ENCODE measurements at regions not wholly inside any gene's neighbourhood (a gene's known extent, or its start where the extent isn't known, plus 50 kb on each side); places are given as distances from the start of the nearest gene placed in this dataset.
A peak's percentile ranks its signal among the peaks of the same experiment; 100 is the strongest.

DNA sequence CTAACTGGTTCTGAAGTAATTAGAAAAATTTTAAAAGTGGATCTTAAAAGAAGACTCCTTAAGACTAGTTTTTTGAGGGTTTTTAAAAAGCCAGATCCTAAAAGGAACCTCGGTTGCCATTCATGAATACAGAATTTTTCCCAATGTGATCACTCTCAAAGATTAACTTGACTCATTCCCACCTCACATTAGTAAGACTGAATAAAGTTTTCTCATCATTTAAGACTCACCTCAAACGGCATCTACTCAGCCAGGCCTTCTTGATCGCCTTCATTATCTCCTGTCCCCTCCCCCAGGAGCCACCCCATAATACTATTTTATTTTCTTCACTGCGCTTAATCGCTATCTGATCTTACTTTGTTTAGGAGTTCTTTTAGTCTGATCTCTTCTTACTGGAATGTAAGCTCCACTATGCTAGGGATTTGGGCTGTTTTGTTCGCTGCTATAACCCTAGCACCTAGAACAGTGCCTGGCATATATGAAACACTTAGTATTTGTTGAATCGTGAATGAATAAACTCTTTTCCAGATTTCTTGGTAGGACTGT lies 55.9 kb upstream of the PCGF5 start:
- H3F3A ChIP-seq (ENCODE audit: low read depth) = no peaks in the 10 kb centered on the region
- no peaks in the 10 kb centered on the region for H3K9me3 ChIP-seq (ENCODE audit: insufficient read depth, low read depth, low read length)
- no peak for TF ChIP-seq EZH2phosphoT487 (IDR thresholded peaks at IDR 0.05; ENCODE audit: borderline replicate concordance)
- TF ChIP-seq, protein P1, sequence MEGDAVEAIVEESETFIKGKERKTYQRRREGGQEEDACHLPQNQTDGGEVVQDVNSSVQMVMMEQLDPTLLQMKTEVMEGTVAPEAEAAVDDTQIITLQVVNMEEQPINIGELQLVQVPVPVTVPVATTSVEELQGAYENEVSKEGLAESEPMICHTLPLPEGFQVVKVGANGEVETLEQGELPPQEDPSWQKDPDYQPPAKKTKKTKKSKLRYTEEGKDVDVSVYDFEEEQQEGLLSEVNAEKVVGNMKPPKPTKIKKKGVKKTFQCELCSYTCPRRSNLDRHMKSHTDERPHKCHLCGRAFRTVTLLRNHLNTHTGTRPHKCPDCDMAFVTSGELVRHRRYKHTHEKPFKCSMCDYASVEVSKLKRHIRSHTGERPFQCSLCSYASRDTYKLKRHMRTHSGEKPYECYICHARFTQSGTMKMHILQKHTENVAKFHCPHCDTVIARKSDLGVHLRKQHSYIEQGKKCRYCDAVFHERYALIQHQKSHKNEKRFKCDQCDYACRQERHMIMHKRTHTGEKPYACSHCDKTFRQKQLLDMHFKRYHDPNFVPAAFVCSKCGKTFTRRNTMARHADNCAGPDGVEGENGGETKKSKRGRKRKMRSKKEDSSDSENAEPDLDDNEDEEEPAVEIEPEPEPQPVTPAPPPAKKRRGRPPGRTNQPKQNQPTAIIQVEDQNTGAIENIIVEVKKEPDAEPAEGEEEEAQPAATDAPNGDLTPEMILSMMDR (conservative IDR thresholded peaks at IDR 0.05; ENCODE audit: low read length) = no peak
- H3K4me3 ChIP-seq (ENCODE audit: low read length, poor library complexity, severe bottlenecking) = peak overlapping the region; percentile 82
- peaks cover 6% of the 10 kb centered on the region for H4K20me1 ChIP-seq (ENCODE audit: insufficient read depth, low read length, poor library complexity, severe bottlenecking)
- H2AFZ ChIP-seq (ENCODE audit: low read length) = no peak overlapping the region
- H3K9me2 ChIP-seq (replicated peaks; ENCODE audit: low read depth, low read length) = no peaks in the 10 kb centered on the region
- no peak overlapping the region for H3K9ac ChIP-seq (ENCODE audit: low read depth, low read length, poor library complexity, severe bottlenecking)
- peaks cover 12% of the 10 kb centered on the region; the same call in 1 of the 2 replicates for H3K79me2 ChIP-seq (ENCODE audit: insufficient read depth, low read length)
- no peaks in the 10 kb centered on the region for H3K36me3 ChIP-seq (ENCODE audit: insufficient read depth, low read length)
- no peaks in the 10 kb centered on the region for H3K27me3 ChIP-seq (ENCODE audit: insufficient read depth, low read length, poor library complexity, severe bottlenecking)
- H3K4me1 ChIP-seq (ENCODE audit: insufficient read depth, low read length, poor library complexity, severe bottlenecking) = peaks cover 14% of the 10 kb centered on the region
- peak overlapping the region; percentile 89 for H3K4me2 ChIP-seq (ENCODE audit: low read depth, low read length, poor library complexity, severe bottlenecking)

DNA sequence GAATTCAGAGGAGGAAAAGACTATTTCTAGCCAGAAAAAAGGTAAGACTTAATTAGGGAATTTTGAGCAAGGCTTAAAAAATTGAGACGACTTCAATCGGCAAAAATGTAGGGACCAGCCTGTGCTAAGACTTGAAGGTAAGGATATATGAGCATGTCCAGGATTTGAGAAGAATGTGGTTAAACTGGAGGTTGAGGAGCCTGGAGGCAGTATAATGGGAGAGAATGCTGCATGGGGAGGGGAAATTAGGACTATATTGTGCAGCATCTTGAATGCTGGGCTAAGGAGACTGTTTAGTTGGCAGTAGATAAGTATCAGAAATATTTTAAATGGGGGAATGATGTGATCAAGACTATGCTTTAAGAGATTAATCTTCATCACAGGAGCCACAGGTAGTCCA lies 53.1 kb upstream of the PCGF5 start:
- peaks cover 6% of the 10 kb centered on the region; the same call in 1 of the 2 replicates for H3K79me2 ChIP-seq (ENCODE audit: insufficient read depth, low read length)
- H3K4me3 ChIP-seq (ENCODE audit: low read length, poor library complexity, severe bottlenecking) = no peak overlapping the region
- no peak overlapping the region for H3K4me2 ChIP-seq (ENCODE audit: low read depth, low read length, poor library complexity, severe bottlenecking)
- no peaks in the 10 kb centered on the region for H3F3A ChIP-seq (ENCODE audit: low read depth)
- no peak overlapping the region for H3K9ac ChIP-seq (ENCODE audit: low read depth, low read length, poor library complexity, severe bottlenecking)
- no peaks in the 10 kb centered on the region for H3K36me3 ChIP-seq (ENCODE audit: insufficient read depth, low read length)
- H3K4me1 ChIP-seq (ENCODE audit: insufficient read depth, low read length, poor library complexity, severe bottlenecking) = peaks cover 8% of the 10 kb centered on the region
- TF ChIP-seq, protein P1 (conservative IDR thresholded peaks at IDR 0.05; ENCODE audit: low read length) = no peak
- TF ChIP-seq EZH2phosphoT487 (IDR thresholded peaks at IDR 0.05; ENCODE audit: borderline replicate concordance) = no peak
- H4K20me1 ChIP-seq (ENCODE audit: insufficient read depth, low read length, poor library complexity, severe bottlenecking) = peaks cover 6% of the 10 kb centered on the region
- H3K27me3 ChIP-seq (ENCODE audit: insufficient read depth, low read length, poor library complexity, severe bottlenecking) = no peaks in the 10 kb centered on the region
- no peak overlapping the region for H2AFZ ChIP-seq (ENCODE audit: low read length)
- H3K9me3 ChIP-seq (ENCODE audit: insufficient read depth, low read depth, low read length) = no peaks in the 10 kb centered on the region
- H3K9me2 ChIP-seq (replicated peaks; ENCODE audit: low read depth, low read length) = no peaks in the 10 kb centered on the region

DNA sequence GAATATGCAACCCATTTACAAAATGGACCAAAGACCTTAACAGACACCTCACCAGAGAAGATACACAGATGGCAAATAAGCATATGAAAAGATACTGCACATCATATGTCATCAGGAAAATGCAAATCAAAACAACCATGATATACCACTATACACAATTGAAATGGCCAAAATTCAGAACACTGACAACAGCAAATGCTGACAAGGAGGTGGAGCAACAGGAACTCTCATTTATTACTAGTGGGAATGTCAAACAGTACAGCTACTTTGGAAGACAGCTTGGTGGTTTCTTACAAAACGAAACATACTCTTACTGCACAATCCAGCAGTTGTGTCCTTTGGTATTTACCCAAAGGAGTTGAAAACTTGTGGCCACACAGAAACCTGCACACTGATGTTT lies 50.0 kb upstream of the PCGF5 start:
- H2AFZ ChIP-seq (ENCODE audit: low read length) = no peak overlapping the region
- H3K36me3 ChIP-seq (ENCODE audit: insufficient read depth, low read length) = no peaks in the 10 kb centered on the region
- H3K9me3 ChIP-seq (ENCODE audit: insufficient read depth, low read depth, low read length) = no peaks in the 10 kb centered on the region
- H3K79me2 ChIP-seq (ENCODE audit: insufficient read depth, low read length) = no peaks in the 10 kb centered on the region; the same call in 1 of the 2 replicates
- peaks cover 6% of the 10 kb centered on the region for H4K20me1 ChIP-seq (ENCODE audit: insufficient read depth, low read length, poor library complexity, severe bottlenecking)
- H3K27me3 ChIP-seq (ENCODE audit: insufficient read depth, low read length, poor library complexity, severe bottlenecking) = no peaks in the 10 kb centered on the region
- H3K4me1 ChIP-seq (ENCODE audit: insufficient read depth, low read length, poor library complexity, severe bottlenecking) = no peaks in the 10 kb centered on the region
- TF ChIP-seq, protein P1 (conservative IDR thresholded peaks at IDR 0.05; ENCODE audit: low read length) = no peak
- H3K9me2 ChIP-seq (replicated peaks; ENCODE audit: low read depth, low read length) = no peaks in the 10 kb centered on the region
- H3K4me3 ChIP-seq (ENCODE audit: low read length, poor library complexity, severe bottlenecking) = no peak overlapping the region
- no peak overlapping the region for H3K9ac ChIP-seq (ENCODE audit: low read depth, low read length, poor library complexity, severe bottlenecking)
- no peaks in the 10 kb centered on the region for H3F3A ChIP-seq (ENCODE audit: low read depth)
- H3K4me2 ChIP-seq (ENCODE audit: low read depth, low read length, poor library complexity, severe bottlenecking) = no peak overlapping the region

All from Loucy (cell line).